ENCODE measurements at regions not wholly inside any gene's neighbourhood (a gene's known extent, or its start where the extent isn't known, plus 50 kb on each side); places are given as distances from the start of the nearest gene placed in this dataset.
"Not testable (repeated sequence)": the region's sequence is repeated elsewhere in the genome, so short reads cannot be mapped to it uniquely, and the experiment has no call there.

- TF ChIP-seq CTCF (conservative IDR thresholded peaks at IDR 0.05): no peak
- no peak overlapping the region for H3K4me3 Mint-ChIP-seq
- no peak overlapping the region for H3K27ac Mint-ChIP-seq
- no peaks in the 10 kb centered on the region for H3K27me3 Mint-ChIP-seq
- no peaks in the 10 kb centered on the region for H3K36me3 Mint-ChIP-seq
- H3K9me3 Mint-ChIP-seq: no peaks in the 10 kb centered on the region
- no peaks in the 10 kb centered on the region for H3K4me1 Mint-ChIP-seq (ENCODE audit: unreplicated experiment)
- no peak for DNase-seq (ENCODE audit: extremely low spot score, unreplicated experiment)
These were observed 53.8 kb downstream of the ADRB2 start for GRCh38 chr5:148880197-148880596.

- no peak for DNase-seq (ENCODE audit: extremely low spot score, unreplicated experiment)
- no peaks in the 10 kb centered on the region for H3K4me1 Mint-ChIP-seq (ENCODE audit: unreplicated experiment)
- no peaks in the 10 kb centered on the region for H3K36me3 Mint-ChIP-seq
- no peak overlapping the region for H3K27ac Mint-ChIP-seq
- no peaks in the 10 kb centered on the region for H3K27me3 Mint-ChIP-seq
- H3K4me3 Mint-ChIP-seq: no peak overlapping the region
- no peaks in the 10 kb centered on the region for H3K9me3 Mint-ChIP-seq
- TF ChIP-seq CTCF (conservative IDR thresholded peaks at IDR 0.05): no peak
These were observed 54.3 kb downstream of the ADRB2 start for GRCh38 chr5:148880696-148881095.

DNA sequence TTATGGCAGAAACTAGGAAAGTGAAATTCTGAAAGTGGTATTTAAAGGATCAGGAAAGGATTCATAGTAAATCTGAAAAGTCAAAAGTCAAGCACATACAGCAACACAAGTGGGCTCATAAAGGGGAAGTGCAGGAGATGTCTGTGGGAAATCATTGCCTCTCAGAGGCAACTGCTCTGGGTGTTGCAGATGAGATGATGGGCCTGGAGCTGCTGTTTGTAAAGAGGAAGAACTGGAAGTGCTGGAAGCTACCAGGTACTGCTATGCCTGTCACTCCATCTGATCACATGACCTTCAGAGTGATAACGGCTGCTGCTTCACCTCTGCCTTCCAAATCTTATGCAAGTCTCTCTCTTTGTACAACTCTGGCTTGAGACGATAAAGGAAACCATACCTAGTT lies 55.9 kb downstream of the ADRB2 start:
- Mint-ChIP-seq H3K9me3 (no peaks in the 10 kb centered on the region), H3K4me3 (no peak overlapping the region), H3K27me3 (no peaks in the 10 kb centered on the region), H3K36me3 (no peaks in the 10 kb centered on the region), H3K4me1 (ENCODE audit: unreplicated experiment) (no peaks in the 10 kb centered on the region), H3K27ac (no peak overlapping the region)
- TF ChIP-seq CTCF (conservative IDR thresholded peaks at IDR 0.05): no peak
- DNase-seq (ENCODE audit: extremely low spot score, unreplicated experiment): no peak

- no peak for TF ChIP-seq CTCF (conservative IDR thresholded peaks at IDR 0.05)
- Mint-ChIP-seq H3K36me3 (no peaks in the 10 kb centered on the region), H3K27ac (no peak overlapping the region), H3K4me1 (ENCODE audit: unreplicated experiment) (no peaks in the 10 kb centered on the region), H3K4me3 (no peak overlapping the region), H3K27me3 (peaks cover 4% of the 10 kb centered on the region), H3K9me3 (no peaks in the 10 kb centered on the region)
- DNase-seq (ENCODE audit: extremely low spot score, unreplicated experiment): no peak
These were observed 58.1 kb downstream of the ADRB2 start for GRCh38 chr5:148884339-148885020.

DNA sequence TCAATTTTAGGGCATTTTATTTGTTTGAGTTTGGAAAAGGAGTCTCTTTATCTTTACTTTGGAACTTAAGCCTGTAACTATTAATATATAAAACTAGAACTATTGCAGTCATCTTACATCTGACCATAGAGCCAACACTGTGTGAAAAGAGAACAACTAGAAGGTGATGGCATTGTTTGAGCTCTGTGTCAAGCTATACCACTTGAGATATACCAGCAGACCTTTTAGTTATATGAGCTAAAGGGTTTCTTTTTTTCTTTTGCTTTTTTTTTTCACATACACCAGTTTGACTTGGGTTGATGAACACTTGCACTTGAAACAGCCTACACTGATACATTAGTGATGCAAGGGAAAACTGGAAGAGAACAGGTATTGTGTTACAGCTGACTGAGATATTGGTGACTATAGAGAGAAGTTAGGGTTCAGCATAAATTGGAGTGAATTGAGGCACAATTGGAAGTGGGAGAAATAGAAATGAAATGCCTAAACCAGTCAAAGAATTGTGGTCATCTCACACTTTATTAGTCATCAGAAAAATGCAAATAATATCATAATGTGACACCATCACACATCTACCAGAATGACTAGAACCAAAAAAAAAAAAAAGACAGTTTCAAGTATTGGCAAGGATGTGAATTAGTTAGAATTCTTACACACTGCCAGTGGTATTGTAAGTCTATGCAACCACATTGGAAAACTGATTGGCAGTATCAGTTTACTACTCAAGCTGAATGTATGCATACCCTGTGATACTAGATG lies 60.9 kb downstream of the ADRB2 start:
- H3K4me1 Mint-ChIP-seq (ENCODE audit: unreplicated experiment): no peaks in the 10 kb centered on the region
- H3K27ac Mint-ChIP-seq: no peak overlapping the region
- peaks cover 4% of the 10 kb centered on the region for H3K27me3 Mint-ChIP-seq
- no peaks in the 10 kb centered on the region for H3K36me3 Mint-ChIP-seq
- no peak overlapping the region for H3K4me3 Mint-ChIP-seq
- DNase-seq (ENCODE audit: extremely low spot score, unreplicated experiment): no peak
- no peaks in the 10 kb centered on the region for H3K9me3 Mint-ChIP-seq
- TF ChIP-seq CTCF (conservative IDR thresholded peaks at IDR 0.05): no peak

DNA sequence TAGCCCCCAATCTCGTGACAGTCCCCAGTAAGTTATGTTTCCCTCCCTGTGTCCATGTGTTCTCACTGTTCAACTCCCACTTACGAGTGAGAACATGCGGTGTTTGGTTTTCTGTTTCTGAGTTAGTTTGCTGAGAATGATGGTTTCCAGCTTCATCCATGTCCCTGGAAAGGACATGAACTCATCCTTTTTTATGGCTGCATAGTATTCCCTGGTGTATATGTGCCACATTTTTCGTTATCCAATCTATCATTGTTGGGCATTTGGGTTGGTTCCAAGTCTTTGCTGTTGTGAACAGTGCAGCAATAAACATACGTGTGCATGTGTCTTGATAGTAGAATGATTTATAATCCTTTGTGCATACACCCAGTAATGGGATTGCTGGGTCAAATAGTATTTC lies 63.5 kb downstream of the ADRB2 start:
- not testable (repeated sequence) for H3K27me3 Mint-ChIP-seq; DNase-seq (ENCODE audit: extremely low spot score, unreplicated experiment); H3K36me3 Mint-ChIP-seq; H3K27ac Mint-ChIP-seq; H3K4me1 Mint-ChIP-seq (ENCODE audit: unreplicated experiment); H3K4me3 Mint-ChIP-seq; H3K9me3 Mint-ChIP-seq

DNA sequence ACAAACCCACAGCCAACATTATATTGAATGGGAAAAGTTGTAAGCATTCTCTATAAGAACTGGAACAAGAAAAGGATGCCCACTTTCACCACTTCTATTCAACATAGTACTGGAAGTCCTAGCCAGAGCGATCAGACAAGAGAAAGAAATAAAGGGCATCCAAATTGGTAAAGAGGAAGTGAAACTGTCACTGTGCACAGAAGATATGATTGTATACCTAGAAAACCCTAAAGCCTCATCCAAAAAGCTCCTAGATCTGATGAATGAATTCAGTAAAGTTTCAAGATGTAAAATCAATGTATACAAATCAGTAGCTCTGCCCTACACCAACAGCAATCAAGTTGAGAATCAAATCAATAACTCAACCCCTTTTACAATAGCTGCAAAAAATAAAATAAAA lies 69.0 kb downstream of the ADRB2 start:
- not testable (repeated sequence) for H3K27ac Mint-ChIP-seq

More for the DNA sequence above, 69.0 kb downstream of the ADRB2 start:
- H3K36me3 Mint-ChIP-seq; H3K4me3 Mint-ChIP-seq; H3K4me1 Mint-ChIP-seq (ENCODE audit: unreplicated experiment); H3K27me3 Mint-ChIP-seq; H3K9me3 Mint-ChIP-seq; DNase-seq (ENCODE audit: extremely low spot score, unreplicated experiment): not testable (repeated sequence)
